Spleen (tissue), 11 donors: ENCODE measurements at regions not wholly inside any gene's neighbourhood (a gene's known extent, or its start where the extent isn't known, plus 50 kb on each side); places are given as distances from the start of the nearest gene placed in this dataset.

ENCODE experiments used
- DNase-seq: peaks from one replicate; pipeline ENCODE4 v3.0.0-alpha.2; 2020
- H3K27ac ChIP-seq, 8 donors: fragments of 200-600 bp; sonication (generic) in 7 of 8; 1 replicate in 4 of 8; 2 replicates in 4 of 8; pipeline versions ENCODE4 v1.5.0 to v1.8.0; 2016 to 2021; ENCODE audit warnings: inconsistent platforms in 4 of 8, mild to moderate bottlenecking in 4 of 8, moderate library complexity in 1 of 8
- H3K27me3 ChIP-seq, 7 donors: fragments of 200-600 bp; sonication (generic) in 6 of 7; replicated peaks in 1 of 7; 1 replicate in 4 of 7; 2 replicates in 3 of 7; pipeline versions ENCODE4 v1.5.0 to v1.8.0; 2016 to 2021; ENCODE audit warnings: inconsistent platforms in 3 of 7, mild to moderate bottlenecking in 1 of 7
- H3K36me3 ChIP-seq, 6 donors: fragments of 200-600 bp; sonication (generic) in 5 of 6; 1 replicate in 4 of 6; 2 replicates in 2 of 6; pipeline versions ENCODE4 v1.5.0 to v1.8.0; 2016 to 2021; ENCODE audit warnings: inconsistent platforms in 2 of 6
- H3K4me1 ChIP-seq, 6 donors: fragments of 200-600 bp; sonication (generic) in 5 of 6; 1 replicate in 3 of 6; 2 replicates in 3 of 6; pipeline versions ENCODE4 v1.5.0 to v1.8.0; 2016 to 2021; ENCODE audit warnings: inconsistent platforms in 3 of 6
- H3K4me3 ChIP-seq, 8 donors: fragments of 200-600 bp; sonication (generic) in 7 of 8; 1 replicate in 4 of 8; 2 replicates in 4 of 8; pipeline versions ENCODE4 v1.5.0 to v1.8.0; 2016 to 2021; ENCODE audit warnings: inconsistent platforms in 4 of 8, mild to moderate bottlenecking in 4 of 8, moderate library complexity in 2 of 8
- H3K9me3 ChIP-seq, 8 donors: fragments of 200-600 bp; sonication (generic) in 7 of 8; 1 replicate in 4 of 8; 2 replicates in 4 of 8; pipeline versions ENCODE4 v1.5.0 to v1.8.0; 2016 to 2021; ENCODE audit warnings: inconsistent platforms in 4 of 8
- CTCF ChIP-seq, 11 experiments: fragments of 200-600 bp in 7 of 11; fragments of 450-650 bp in 4 of 11; sonication (generic) in 4 of 11; IDR thresholded peaks in 8 of 11; conservative IDR thresholded peaks in 3 of 11; 1 replicate in 7 of 11; 2 replicates in 4 of 11; pipeline versions ENCODE4 v1.4.0 to v1.8.0; 2016 to 2021; ENCODE audit warnings: antibody characterized with exemption in 11 of 11, inconsistent platforms in 4 of 11, mild to moderate bottlenecking in 1 of 11
- POLR2A ChIP-seq, 3 donors: fragments of 450-650 bp; IDR thresholded peaks; one replicate each; pipeline ENCODE4 v1.5.1; 2017; ENCODE audit warnings: antibody characterized with exemption in 3 of 3, mild to moderate bottlenecking in 1 of 3
- POLR2AphosphoS5 ChIP-seq, 3 donors: sonication (generic); formaldehyde crosslinking; IDR thresholded peaks; one replicate each; pipeline ENCODE4 v1.5.1; 2017; ENCODE audit warnings: antibody characterized with exemption in 3 of 3
- WGBS, 5 donors: extraction: QIAGEN DNeasy Blood & Tissue Kit in 3 of 5; methylation state at CpG; one replicate each; pipeline versions ENCODE4 v1.1.5 to v1.1.7; 2013 to 2018; 5-methylcytosine and 5-hydroxymethylcytosine counted together
- intact Hi-C: fragments of 100-400 bp; cut with DNase I; formaldehyde crosslinking; loops from one replicate; pipeline ENCODE4 v1.15.0; 2023; ENCODE audit warnings: low total_unique reads
- donor health status: healthy with polysubstance abuse.
- donor health status: DM: no; HTN: no; CAD: no; lungs with moderate emphysema.
- donor health status: DM: no; HTN: no; CAD: no.
- donor health status: Bipolar disorder and iron deficiency.
- donor health status: healthy.
- donor health status: DM: no; HTN: no; CAD: no.
- donor health status: DM: yes; HTN: yes; CAD: no.

DNA sequence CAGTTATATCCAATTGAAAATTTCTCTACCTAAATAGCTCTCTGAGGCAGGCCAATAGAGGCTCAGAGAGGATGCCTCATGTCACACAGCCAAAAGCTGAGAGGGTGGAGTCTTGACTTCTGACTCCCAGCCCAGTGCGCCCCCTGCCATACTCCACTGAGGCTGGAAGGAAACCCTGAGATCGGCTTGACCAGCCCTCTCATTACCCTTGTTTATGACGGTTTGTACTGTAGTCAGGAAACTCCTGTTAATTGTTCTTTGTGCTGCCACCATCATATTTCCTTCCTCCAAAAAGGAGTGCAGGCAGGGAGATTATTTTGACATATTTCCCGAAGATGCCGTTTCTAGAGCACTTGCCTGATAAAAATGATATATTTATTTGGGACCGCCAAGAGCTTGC lies 107.9 kb downstream of the AIPL1 start:
- peak in 4 of 11 experiments; percentile 17 to 28 (median 22) for TF ChIP-seq CTCF (IDR thresholded peaks at IDR 0.05 in 8 of 11, conservative IDR thresholded peaks at IDR 0.05 in 3 of 11)
- no peak for TF ChIP-seq POLR2A (IDR thresholded peaks at IDR 0.05)
- TF ChIP-seq POLR2AphosphoS5 (IDR thresholded peaks at IDR 0.05): peak in 2 of 3 donors; percentile 57 to 74
- Histone ChIP-seq H3K36me3 (no peaks in the 10 kb centered on the region), H3K4me1 (peaks cover 0 to 40% (median 13%) of the 10 kb centered on the region in 6 donors), H3K9me3 (no peaks in the 10 kb centered on the region), H3K27ac (peak overlapping the region in 7 of 8 donors; percentile 48 to 86 (median 74)), H3K27me3 (peaks cover 0 to 35% (median 0%) of the 10 kb centered on the region in 7 donors), H3K4me3 (no peak overlapping the region)
- intact Hi-C loops: loop anchor here (5.0 kb wide), 1 partner anchor 255 kb away; the partner anchor contains the start of gene WSCD1
- WGBS, 5 donors: 2 to 8% (median 4%) methylated on average over 6 of the region's 6 CpGs
- DNase-seq: peak; percentile 78

GRCh38 chr17:6326483-6326882 lies 108.4 kb downstream of the AIPL1 start:
- no peak for DNase-seq
- peaks cover 0 to 39% (median 0%) of the 10 kb centered on the region in 7 donors for H3K27me3 ChIP-seq
- no peaks in the 10 kb centered on the region for H3K9me3 ChIP-seq
- peak overlapping the region in 1 of 8 donors; percentile 3 for H3K4me3 ChIP-seq
- TF ChIP-seq CTCF (IDR thresholded peaks at IDR 0.05 in 8 of 11, conservative IDR thresholded peaks at IDR 0.05 in 3 of 11) (no peak), POLR2A (IDR thresholded peaks at IDR 0.05) (no peak), POLR2AphosphoS5 (IDR thresholded peaks at IDR 0.05) (no peak)
- no peaks in the 10 kb centered on the region for H3K36me3 ChIP-seq
- H3K27ac ChIP-seq: peak overlapping the region in 5 of 8 donors; percentile 70 to 81 (median 77)
- peaks cover 0 to 40% (median 13%) of the 10 kb centered on the region in 6 donors for H3K4me1 ChIP-seq
- WGBS, 5 donors: 55 to 77% (median 65%) methylated on average over 7 to 8 of the region's 8 CpGs
- intact Hi-C loops: loop anchor here (5.0 kb wide), 1 partner anchor 254 kb away; the partner anchor contains the start of gene WSCD1

- Histone ChIP-seq H3K27me3 (peaks cover 0 to 45% (median 0%) of the 10 kb centered on the region in 7 donors), H3K27ac (peak overlapping the region in 6 of 8 donors; percentile 54 to 81 (median 76)), H3K9me3 (no peaks in the 10 kb centered on the region), H3K4me1 (peaks cover 0 to 40% (median 13%) of the 10 kb centered on the region in 6 donors), H3K36me3 (no peaks in the 10 kb centered on the region), H3K4me3 (peak overlapping the region in 1 of 8 donors; percentile 3)
- WGBS, 5 donors: 61 to 74% (median 67%) methylated on average over 8 of the region's 8 CpGs
- intact Hi-C loops: loop anchor here (5.0 kb wide), 1 partner anchor 253 kb away; the partner anchor contains the start of gene WSCD1
- DNase-seq: no peak
- no peak for TF ChIP-seq CTCF (IDR thresholded peaks at IDR 0.05 in 8 of 11, conservative IDR thresholded peaks at IDR 0.05 in 3 of 11)
- TF ChIP-seq POLR2AphosphoS5 (IDR thresholded peaks at IDR 0.05): peak in 1 of 3 donors; percentile 63
These were observed 109.2 kb downstream of the AIPL1 start for GRCh38 chr17:6325741-6326140.

- Histone ChIP-seq H3K27me3 (peaks cover 0 to 45% (median 0%) of the 10 kb centered on the region in 7 donors), H3K36me3 (no peaks in the 10 kb centered on the region), H3K4me1 (peaks cover 0 to 40% (median 13%) of the 10 kb centered on the region in 6 donors), H3K9me3 (no peaks in the 10 kb centered on the region), H3K4me3 (no peak overlapping the region), H3K27ac (peak overlapping the region in 4 of 8 donors; percentile 70 to 81 (median 78))
- intact Hi-C loops: loop anchor here (5.0 kb wide), 1 partner anchor 253 kb away; the partner anchor contains the start of gene WSCD1
- TF ChIP-seq POLR2A (IDR thresholded peaks at IDR 0.05) (no peak), CTCF (IDR thresholded peaks at IDR 0.05 in 8 of 11, conservative IDR thresholded peaks at IDR 0.05 in 3 of 11) (no peak), POLR2AphosphoS5 (IDR thresholded peaks at IDR 0.05) (no peak)
- DNase-seq: no peak
- 84 to 92% (median 88%) methylated on average over 6 of the region's 6 CpGs for WGBS, 5 donors
These were observed 109.9 kb downstream of the AIPL1 start for GRCh38 chr17:6325051-6325450.
